ENCODE measurements at regions not wholly inside any gene's neighbourhood (a gene's known extent, or its start where the extent isn't known, plus 50 kb on each side); places are given as distances from the start of the nearest gene placed in this dataset.
"Not testable (repeated sequence)": the region's sequence is repeated elsewhere in the genome, so short reads cannot be mapped to it uniquely, and the experiment has no call there.

GRCh38 chr11:3445535-3445934 is 66.6 kb upstream of the ZNF195 start:
- not testable (repeated sequence) for TF ChIP-seq ZNF114 (CRISPR knock-in tag; IDR thresholded peaks at IDR 0.05); CTCF (conservative IDR thresholded peaks at IDR 0.05; ENCODE audit: low read depth in 2 of 2); EZH2 (IDR thresholded peaks at IDR 0.05; ENCODE audit: low read depth, unreplicated experiment); EZH2phosphoT487 (IDR thresholded peaks at IDR 0.05; ENCODE audit: unreplicated experiment); POLR2AphosphoS5 (IDR thresholded peaks at IDR 0.05; ENCODE audit: low read depth); JUNB (IDR thresholded peaks at IDR 0.05; ENCODE audit: unreplicated experiment); CREB1 (CRISPR knock-in tag; IDR thresholded peaks at IDR 0.05; ENCODE audit: low read depth); REST (IDR thresholded peaks at IDR 0.05; ENCODE audit: unreplicated experiment); ETS1 (IDR thresholded peaks at IDR 0.05)

Measured in GM23338 (cell line).